Activated T-cell treated with anti-CD3 and anti-CD28 coated beads, Interleukin-2, amount 50 U/mL, for 24 hours (primary cell): ENCODE measurements at regions not wholly inside any gene's neighbourhood (a gene's known extent, or its start where the extent isn't known, plus 50 kb on each side); places are given as distances from the start of the nearest gene placed in this dataset.

Source experiments
- DNase-seq: peaks from one replicate; pipeline ENCODE4 v3.0.0-alpha.2; 2020
- H3K27ac Mint-ChIP-seq: 2 replicates; pipeline ENCODE4 v1.8.0; 2020; ENCODE audit warnings: mild to moderate bottlenecking, mixed read lengths
- H3K27me3 Mint-ChIP-seq: 2 replicates; pipeline ENCODE4 v1.8.0; 2020; ENCODE audit warnings: mixed read lengths
- H3K36me3 Mint-ChIP-seq: 2 replicates; pipeline ENCODE4 v1.8.0; 2020; ENCODE audit warnings: low read depth, mixed read lengths
- H3K4me1 Mint-ChIP-seq: 2 replicates; pipeline ENCODE4 v1.8.0; 2020; ENCODE audit warnings: low read depth, mixed read lengths
- H3K4me3 Mint-ChIP-seq: 2 replicates; pipeline ENCODE4 v1.8.0; 2020; ENCODE audit warnings: mild to moderate bottlenecking, moderate library complexity, mixed read lengths
- H3K9me3 Mint-ChIP-seq: 2 replicates; pipeline ENCODE4 v1.8.0; 2020; ENCODE audit warnings: mixed read lengths

DNA sequence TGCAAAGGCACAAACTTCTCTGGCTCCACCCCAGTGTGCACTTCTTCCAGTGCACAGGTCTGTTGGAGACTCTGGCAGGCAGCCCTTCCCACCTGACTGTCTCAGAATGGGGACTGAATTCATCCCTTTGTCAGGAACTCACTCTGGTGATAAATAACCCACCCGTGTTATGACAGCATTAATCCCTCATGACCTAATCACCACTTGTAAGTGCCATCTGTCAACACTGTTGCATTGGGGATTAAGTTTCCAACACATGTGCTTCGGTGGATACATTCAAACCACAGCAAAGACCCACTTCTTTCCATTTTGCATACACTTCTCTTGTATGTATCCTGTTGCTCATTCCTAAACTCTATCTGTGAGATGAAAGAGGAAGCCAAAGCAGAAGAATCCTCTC lies 1002.9 kb upstream of the IGFBP7 start:
- no peaks in the 10 kb centered on the region for H3K27me3 Mint-ChIP-seq
- H3K36me3 Mint-ChIP-seq = no peaks in the 10 kb centered on the region
- no peak overlapping the region for H3K27ac Mint-ChIP-seq
- H3K9me3 Mint-ChIP-seq = peaks cover 14% of the 10 kb centered on the region
- DNase-seq = no peak
- H3K4me1 Mint-ChIP-seq = no peaks in the 10 kb centered on the region
- H3K4me3 Mint-ChIP-seq = no peak overlapping the region

DNA sequence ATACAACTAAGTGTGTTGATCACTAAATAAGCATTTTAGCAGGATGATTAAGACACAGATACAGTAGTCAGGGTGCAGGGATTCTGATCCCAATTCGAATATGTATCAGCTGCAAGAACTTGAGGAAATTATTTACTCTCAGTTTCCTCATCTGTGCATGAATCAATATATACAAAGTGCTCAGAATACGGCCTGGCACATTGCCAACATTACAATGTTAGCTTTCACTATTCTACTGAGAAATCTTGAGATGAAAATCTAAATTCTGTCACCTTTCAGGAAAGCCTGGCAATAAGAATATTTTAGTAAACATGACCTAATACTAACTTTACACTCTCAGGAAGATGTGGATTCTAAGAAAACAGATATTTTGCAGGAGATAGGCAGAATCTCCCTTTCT lies 1001.6 kb upstream of the IGFBP7 start:
- Mint-ChIP-seq H3K27me3 (no peaks in the 10 kb centered on the region), H3K27ac (no peak overlapping the region), H3K9me3 (peaks cover 14% of the 10 kb centered on the region), H3K36me3 (no peaks in the 10 kb centered on the region), H3K4me1 (no peaks in the 10 kb centered on the region), H3K4me3 (no peak overlapping the region)
- DNase-seq = no peak

GRCh38 chr4:58093352-58093751 lies 983.2 kb upstream of the IGFBP7 start:
- H3K4me1 Mint-ChIP-seq = no peaks in the 10 kb centered on the region
- no peak overlapping the region for H3K4me3 Mint-ChIP-seq
- no peaks in the 10 kb centered on the region for H3K36me3 Mint-ChIP-seq
- no peaks in the 10 kb centered on the region for H3K9me3 Mint-ChIP-seq
- H3K27ac Mint-ChIP-seq = no peak overlapping the region
- no peak for DNase-seq
- no peaks in the 10 kb centered on the region for H3K27me3 Mint-ChIP-seq

DNA sequence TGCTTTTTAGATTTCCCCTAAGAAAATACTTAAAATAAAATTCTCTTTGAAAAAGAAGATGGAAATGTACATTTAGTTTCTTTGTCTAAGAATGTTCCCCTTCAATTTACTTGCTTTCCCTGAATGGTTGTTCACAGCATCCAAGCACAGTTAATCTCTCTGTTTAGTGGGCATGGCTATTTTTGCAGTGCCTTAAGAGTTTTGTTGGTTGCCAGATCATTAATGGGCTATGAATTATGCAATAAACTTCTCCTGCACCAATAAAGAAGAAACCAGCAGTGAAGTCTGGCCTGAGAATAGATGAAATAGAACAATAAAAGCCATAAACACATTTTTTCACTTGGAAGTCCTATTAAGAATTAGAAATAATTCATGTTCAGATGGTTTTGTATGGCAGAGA lies 980.4 kb upstream of the IGFBP7 start:
- Mint-ChIP-seq H3K27me3 (no peaks in the 10 kb centered on the region), H3K4me1 (no peaks in the 10 kb centered on the region), H3K36me3 (no peaks in the 10 kb centered on the region), H3K4me3 (no peak overlapping the region), H3K9me3 (no peaks in the 10 kb centered on the region), H3K27ac (no peak overlapping the region)
- DNase-seq = no peak

GRCh38 chr4:58081356-58081755 lies 971.2 kb upstream of the IGFBP7 start:
- Mint-ChIP-seq H3K4me3 (no peak overlapping the region), H3K4me1 (no peaks in the 10 kb centered on the region), H3K27ac (no peak overlapping the region), H3K36me3 (no peaks in the 10 kb centered on the region), H3K27me3 (no peaks in the 10 kb centered on the region), H3K9me3 (peaks cover 12% of the 10 kb centered on the region)
- no peak for DNase-seq

DNA sequence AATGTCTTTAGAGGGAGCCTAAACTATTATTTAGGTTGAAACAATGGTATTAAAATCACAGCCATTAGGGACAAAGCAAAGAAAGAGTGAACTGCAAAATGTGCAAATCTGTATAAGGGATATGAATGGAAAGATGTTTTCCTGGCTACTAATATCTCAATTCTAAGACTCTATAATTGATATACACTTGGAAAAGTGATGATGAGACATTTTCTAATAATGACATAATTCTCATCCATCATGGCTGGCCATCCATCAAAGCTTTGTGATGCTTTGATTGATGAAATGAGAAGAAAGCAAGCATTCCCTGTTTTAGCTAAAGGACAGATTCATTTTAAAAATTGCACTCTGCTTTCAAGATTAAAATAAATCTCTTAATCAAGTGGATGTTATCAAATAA lies 965.5 kb upstream of the IGFBP7 start:
- Mint-ChIP-seq H3K36me3 (no peaks in the 10 kb centered on the region), H3K4me1 (no peaks in the 10 kb centered on the region), H3K9me3 (peaks cover 19% of the 10 kb centered on the region), H3K27ac (no peak overlapping the region), H3K4me3 (no peak overlapping the region), H3K27me3 (no peaks in the 10 kb centered on the region)
- no peak for DNase-seq

- Mint-ChIP-seq H3K4me1 (no peaks in the 10 kb centered on the region), H3K4me3 (no peak overlapping the region), H3K9me3 (peaks cover 25% of the 10 kb centered on the region), H3K27ac (no peak overlapping the region), H3K36me3 (no peaks in the 10 kb centered on the region), H3K27me3 (no peaks in the 10 kb centered on the region)
- DNase-seq = no peak
Measured at GRCh38 chr4:58074382-58074781, 964.2 kb upstream of the IGFBP7 start.

- no peak for DNase-seq
- Mint-ChIP-seq H3K4me1 (no peaks in the 10 kb centered on the region), H3K4me3 (no peak overlapping the region), H3K27ac (no peak overlapping the region), H3K9me3 (peaks cover 37% of the 10 kb centered on the region), H3K36me3 (no peaks in the 10 kb centered on the region), H3K27me3 (no peaks in the 10 kb centered on the region)
Measured at GRCh38 chr4:58070726-58071125, 960.5 kb upstream of the IGFBP7 start.

DNA sequence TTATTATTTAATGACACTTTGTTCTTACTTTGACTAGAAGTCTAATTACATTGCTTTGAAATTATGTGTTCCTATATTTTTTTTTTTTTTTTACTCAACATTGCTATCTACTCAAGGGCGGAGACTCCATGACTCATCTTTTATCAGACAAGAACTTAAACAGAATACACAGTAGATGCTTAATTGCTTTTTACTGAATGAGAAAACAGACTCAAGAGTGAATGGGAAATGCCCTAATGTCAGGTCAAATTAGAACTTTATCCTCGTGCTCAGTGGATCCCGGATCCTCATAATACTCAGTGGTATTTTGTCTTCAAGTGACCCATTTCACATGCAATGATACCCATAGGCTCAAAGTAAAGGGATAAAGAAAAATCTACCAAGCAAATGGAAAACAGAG lies 954.5 kb upstream of the IGFBP7 start:
- DNase-seq = no peak
- no peaks in the 10 kb centered on the region for H3K4me1 Mint-ChIP-seq
- H3K4me3 Mint-ChIP-seq = no peak overlapping the region
- no peak overlapping the region for H3K27ac Mint-ChIP-seq
- H3K27me3 Mint-ChIP-seq = no peaks in the 10 kb centered on the region
- peaks cover 27% of the 10 kb centered on the region for H3K9me3 Mint-ChIP-seq
- H3K36me3 Mint-ChIP-seq = no peaks in the 10 kb centered on the region

GRCh38 chr4:58063404-58064160 lies 953.4 kb upstream of the IGFBP7 start:
- no peak for DNase-seq
- H3K4me1 Mint-ChIP-seq = no peaks in the 10 kb centered on the region
- H3K9me3 Mint-ChIP-seq = peaks cover 27% of the 10 kb centered on the region
- no peaks in the 10 kb centered on the region for H3K36me3 Mint-ChIP-seq
- H3K27ac Mint-ChIP-seq = no peak overlapping the region
- no peak overlapping the region for H3K4me3 Mint-ChIP-seq
- no peaks in the 10 kb centered on the region for H3K27me3 Mint-ChIP-seq

DNA sequence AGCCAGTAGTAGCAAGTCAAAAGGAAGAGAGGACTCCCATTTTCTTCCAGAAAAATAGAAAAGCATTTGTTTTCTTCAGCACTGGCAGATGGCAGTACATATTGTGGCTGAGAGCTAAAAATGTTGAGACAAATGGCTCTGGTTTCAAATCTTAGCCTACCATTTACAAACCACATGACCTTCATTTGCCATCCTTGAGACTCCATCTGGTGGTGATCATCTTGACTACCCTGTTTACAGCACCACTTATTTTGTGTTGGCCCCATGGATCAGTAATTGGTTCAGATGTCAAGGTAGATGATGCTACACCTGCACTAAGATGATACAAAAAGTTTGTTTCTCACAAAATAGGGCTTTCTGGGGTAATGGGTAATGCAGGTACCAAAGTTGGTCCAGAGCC lies 951.8 kb upstream of the IGFBP7 start:
- Mint-ChIP-seq H3K4me1 (no peaks in the 10 kb centered on the region), H3K9me3 (peaks cover 24% of the 10 kb centered on the region), H3K4me3 (no peak overlapping the region), H3K36me3 (no peaks in the 10 kb centered on the region), H3K27me3 (no peaks in the 10 kb centered on the region), H3K27ac (no peak overlapping the region)
- DNase-seq = no peak

GRCh38 chr4:58050439-58050838 lies 940.3 kb upstream of the IGFBP7 start:
- Mint-ChIP-seq H3K36me3 (no peaks in the 10 kb centered on the region), H3K27ac (no peak overlapping the region), H3K4me1 (no peaks in the 10 kb centered on the region), H3K9me3 (peaks cover 12% of the 10 kb centered on the region), H3K4me3 (no peak overlapping the region), H3K27me3 (no peaks in the 10 kb centered on the region)
- DNase-seq = no peak

DNA sequence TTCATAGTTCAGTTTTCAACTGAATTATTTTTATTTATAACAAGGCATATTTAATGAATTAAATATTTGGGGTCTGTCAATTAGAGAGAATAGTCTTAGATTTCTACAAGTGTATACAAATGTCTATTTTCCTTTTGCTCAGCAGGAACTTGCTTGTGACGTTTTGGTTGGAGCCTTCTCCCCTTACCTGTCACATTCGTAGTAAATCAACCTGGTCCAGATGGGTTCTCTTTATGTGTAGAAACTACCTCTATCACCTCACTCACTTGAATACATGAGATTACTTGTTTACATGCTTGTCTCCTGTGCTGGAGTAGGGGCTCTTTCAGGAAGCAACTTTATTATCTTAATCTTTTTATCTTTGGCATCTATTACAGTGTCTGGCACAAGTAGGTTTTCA lies 938.3 kb upstream of the IGFBP7 start:
- Mint-ChIP-seq H3K4me1 (no peaks in the 10 kb centered on the region), H3K36me3 (no peaks in the 10 kb centered on the region), H3K27me3 (no peaks in the 10 kb centered on the region), H3K9me3 (peaks cover 17% of the 10 kb centered on the region), H3K27ac (no peak overlapping the region), H3K4me3 (no peak overlapping the region)
- DNase-seq = no peak

GRCh38 chr4:58042176-58042575 lies 932.0 kb upstream of the IGFBP7 start:
- no peak overlapping the region for H3K4me3 Mint-ChIP-seq
- no peaks in the 10 kb centered on the region for H3K4me1 Mint-ChIP-seq
- no peaks in the 10 kb centered on the region for H3K27me3 Mint-ChIP-seq
- no peaks in the 10 kb centered on the region for H3K36me3 Mint-ChIP-seq
- peaks cover 32% of the 10 kb centered on the region for H3K9me3 Mint-ChIP-seq
- no peak overlapping the region for H3K27ac Mint-ChIP-seq
- DNase-seq = no peak

GRCh38 chr4:57993944-57994343 lies 883.8 kb upstream of the IGFBP7 start:
- no peak overlapping the region for H3K27ac Mint-ChIP-seq
- DNase-seq = no peak
- H3K4me3 Mint-ChIP-seq = no peak overlapping the region
- H3K27me3 Mint-ChIP-seq = no peaks in the 10 kb centered on the region
- H3K36me3 Mint-ChIP-seq = no peaks in the 10 kb centered on the region
- peaks cover 19% of the 10 kb centered on the region for H3K9me3 Mint-ChIP-seq
- no peaks in the 10 kb centered on the region for H3K4me1 Mint-ChIP-seq

DNA sequence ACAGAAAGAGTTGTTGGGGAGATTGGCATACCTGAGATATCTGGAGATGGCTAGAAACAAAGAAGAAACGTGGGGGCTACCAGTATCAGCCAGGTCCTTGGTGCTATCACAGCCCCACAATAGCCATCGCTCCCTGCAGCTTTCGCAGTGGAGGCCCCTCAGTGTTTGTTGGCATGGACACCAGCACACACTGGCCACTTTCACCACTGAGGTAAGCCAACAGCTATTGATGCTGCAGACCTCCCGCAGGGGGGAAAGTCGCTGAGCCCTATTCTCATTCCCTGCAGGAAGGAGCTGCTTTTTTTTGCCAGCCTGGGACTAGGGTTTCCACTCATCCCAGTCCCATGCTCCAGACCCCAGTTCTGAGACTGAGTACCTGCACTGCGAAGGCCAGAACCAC lies 879.2 kb upstream of the IGFBP7 start:
- Mint-ChIP-seq H3K36me3 (no peaks in the 10 kb centered on the region), H3K27ac (no peak overlapping the region), H3K4me1 (no peaks in the 10 kb centered on the region), H3K4me3 (no peak overlapping the region), H3K9me3 (peaks cover 15% of the 10 kb centered on the region), H3K27me3 (no peaks in the 10 kb centered on the region)
- no peak for DNase-seq
